ENCODE measurements at regions not wholly inside any gene's neighbourhood (a gene's known extent, or its start where the extent isn't known, plus 50 kb on each side); places are given as distances from the start of the nearest gene placed in this dataset.

DNA sequence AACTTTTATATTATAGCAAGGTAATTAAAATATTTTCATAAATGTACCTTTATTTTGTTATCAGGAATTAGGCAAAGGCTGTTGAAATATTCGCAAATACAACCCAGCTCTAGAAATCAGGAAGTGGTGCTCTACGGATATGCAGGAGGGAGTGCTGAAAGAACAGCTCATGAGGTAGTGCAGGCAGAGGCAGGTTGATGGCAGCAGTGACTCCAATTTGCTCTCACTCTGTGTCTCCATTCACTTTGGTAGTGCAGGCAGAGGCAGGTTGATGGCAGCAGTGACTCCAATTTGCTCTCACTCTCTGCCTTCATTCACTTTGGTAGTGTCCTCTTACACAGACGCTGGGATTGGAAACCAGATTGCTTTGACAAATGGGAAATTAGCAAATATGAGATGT lies 277.9 kb downstream of the TRIML1 start:
- H3K18ac ChIP-seq (ENCODE audit: low read length): no peak overlapping the region
- no peak overlapping the region for H2AK5ac ChIP-seq (ENCODE audit: low read depth, low read length)
- H2BK15ac ChIP-seq (ENCODE audit: low read length): no peak overlapping the region
- no peak overlapping the region for H4K8ac ChIP-seq (ENCODE audit: low read depth, low read length)
- H3K4me3 ChIP-seq (ENCODE audit: low read length in 2 of 2): no peak overlapping the region
- H3K79me1 ChIP-seq (ENCODE audit: low read depth, low read length): no peaks in the 10 kb centered on the region
- H3K27ac ChIP-seq (replicated peaks; ENCODE audit: low read length): no peak overlapping the region
- H2AFZ ChIP-seq (ENCODE audit: low read length): no peak overlapping the region
- no CpG with 5 or more reads among the region's 3 CpGs for WGBS, 2 donors (ENCODE audit: extremely low coverage in 2 of 2, insufficient read length in 2 of 2, insufficient replicate concordance in 1 of 2)
- H2BK5ac ChIP-seq (ENCODE audit: low read length): no peak overlapping the region
- H2BK120ac ChIP-seq (ENCODE audit: low read depth, low read length): no peak overlapping the region
- H3K14ac ChIP-seq (ENCODE audit: low read length): no peak overlapping the region
- no peak for DNase-seq (ENCODE audit: low spot score)
- no peak overlapping the region for H3K23ac ChIP-seq (ENCODE audit: low read depth, low read length, poor library complexity)
- no peaks in the 10 kb centered on the region for H3K4me1 ChIP-seq (ENCODE audit: control insufficient read depth in 2 of 2, insufficient read depth in 1 of 2, low read depth in 1 of 2, low read length in 2 of 2)
- no peak overlapping the region for H3K4me2 ChIP-seq (ENCODE audit: insufficient read depth, low read length, poor library complexity, severe bottlenecking)
- no peak overlapping the region for H2BK12ac ChIP-seq (ENCODE audit: low read length)
- H3K27me3 ChIP-seq (ENCODE audit: control insufficient read depth in 3 of 3, insufficient read depth in 3 of 3, low read depth in 1 of 3, low read length in 3 of 3): no peaks in the 10 kb centered on the region
- no peaks in the 10 kb centered on the region for H3K36me3 ChIP-seq (replicated peaks in 1 of 2; ENCODE audit: control insufficient read depth in 2 of 2, insufficient read depth in 2 of 2, low read length in 2 of 2)
- H4K91ac ChIP-seq (ENCODE audit: low read depth, low read length, poor library complexity): no peak overlapping the region
- no peak overlapping the region for H3K4ac ChIP-seq (ENCODE audit: low read length)
- H3K9me3 ChIP-seq (replicated peaks in 1 of 2; ENCODE audit: control insufficient read depth in 2 of 2, insufficient read depth in 1 of 2, low read depth in 1 of 2, low read length in 2 of 2): peaks cover 0 to under 1% of the 10 kb centered on the region in 2 donors
- H3K9ac ChIP-seq (ENCODE audit: low read depth, low read length, poor library complexity): no peak overlapping the region

DNA sequence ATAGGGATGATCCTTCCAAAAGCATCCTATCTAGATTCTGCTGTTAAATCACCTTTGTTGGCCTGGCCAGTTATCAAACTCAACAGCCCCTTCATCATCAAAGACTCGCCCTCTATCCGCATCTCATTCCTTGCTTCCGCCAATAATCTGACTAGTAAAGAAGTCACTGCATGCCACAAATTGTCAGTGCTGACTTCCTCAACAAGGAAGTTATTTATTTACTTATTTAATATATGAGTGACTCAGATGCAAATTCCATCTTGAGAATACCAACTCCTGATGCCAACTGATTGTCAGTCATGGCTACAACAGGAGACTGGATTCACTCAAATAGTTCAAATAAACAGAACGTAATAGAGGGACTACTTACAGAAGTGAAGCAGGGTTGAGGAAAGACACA lies 283.8 kb downstream of the TRIML1 start:
- no peak overlapping the region for H2BK15ac ChIP-seq (ENCODE audit: low read length)
- H3K27me3 ChIP-seq (ENCODE audit: control insufficient read depth in 3 of 3, insufficient read depth in 3 of 3, low read depth in 1 of 3, low read length in 3 of 3): no peaks in the 10 kb centered on the region
- no peak overlapping the region for H3K18ac ChIP-seq (ENCODE audit: low read length)
- H3K36me3 ChIP-seq (replicated peaks in 1 of 2; ENCODE audit: control insufficient read depth in 2 of 2, insufficient read depth in 2 of 2, low read length in 2 of 2): no peaks in the 10 kb centered on the region
- H3K14ac ChIP-seq (ENCODE audit: low read length): no peak overlapping the region
- no peaks in the 10 kb centered on the region for H3K79me1 ChIP-seq (ENCODE audit: low read depth, low read length)
- no peak overlapping the region for H2BK5ac ChIP-seq (ENCODE audit: low read length)
- H2BK120ac ChIP-seq (ENCODE audit: low read depth, low read length): no peak overlapping the region
- H3K27ac ChIP-seq (replicated peaks; ENCODE audit: low read length): no peak overlapping the region
- no peak for DNase-seq (ENCODE audit: low spot score)
- no peak overlapping the region for H4K8ac ChIP-seq (ENCODE audit: low read depth, low read length)
- no peak overlapping the region for H3K4me3 ChIP-seq (ENCODE audit: low read length in 2 of 2)
- H3K4me2 ChIP-seq (ENCODE audit: insufficient read depth, low read length, poor library complexity, severe bottlenecking): no peak overlapping the region
- H2AFZ ChIP-seq (ENCODE audit: low read length): no peak overlapping the region
- no peak overlapping the region for H2AK5ac ChIP-seq (ENCODE audit: low read depth, low read length)
- no peaks in the 10 kb centered on the region for H3K9me3 ChIP-seq (replicated peaks in 1 of 2; ENCODE audit: control insufficient read depth in 2 of 2, insufficient read depth in 1 of 2, low read depth in 1 of 2, low read length in 2 of 2)
- H3K9ac ChIP-seq (ENCODE audit: low read depth, low read length, poor library complexity): no peak overlapping the region
- WGBS, 2 donors (ENCODE audit: extremely low coverage in 2 of 2, insufficient read length in 2 of 2, insufficient replicate concordance in 1 of 2): no CpG with 5 or more reads among the region's 4 CpGs
- no peak overlapping the region for H3K4ac ChIP-seq (ENCODE audit: low read length)
- no peak overlapping the region for H4K91ac ChIP-seq (ENCODE audit: low read depth, low read length, poor library complexity)
- peaks cover 0 to 3% of the 10 kb centered on the region in 2 donors for H3K4me1 ChIP-seq (ENCODE audit: control insufficient read depth in 2 of 2, insufficient read depth in 1 of 2, low read depth in 1 of 2, low read length in 2 of 2)
- H3K23ac ChIP-seq (ENCODE audit: low read depth, low read length, poor library complexity): no peak overlapping the region
- H2BK12ac ChIP-seq (ENCODE audit: low read length): no peak overlapping the region

DNA sequence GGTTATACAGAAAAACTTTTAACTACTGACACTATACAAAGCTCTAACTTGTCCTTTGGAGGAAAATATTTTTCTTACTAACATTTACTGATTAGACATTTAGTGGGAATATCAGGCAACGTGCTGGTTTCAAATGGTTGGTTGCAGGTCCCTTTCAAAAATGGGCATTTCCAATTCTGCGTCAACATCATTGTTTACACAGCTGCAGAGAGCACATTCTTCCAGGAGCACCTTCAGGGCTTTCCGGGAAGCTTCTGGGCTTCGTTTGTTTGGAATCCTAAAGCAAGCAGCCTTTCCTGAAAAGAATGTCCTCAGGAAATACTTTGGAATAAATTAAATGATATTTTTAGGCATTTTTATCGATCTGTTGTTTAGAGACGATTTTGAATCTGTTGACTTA lies 289.7 kb downstream of the TRIML1 start:
- Histone ChIP-seq H3K36me3 (replicated peaks in 1 of 2; ENCODE audit: control insufficient read depth in 2 of 2, insufficient read depth in 2 of 2, low read length in 2 of 2) (no peaks in the 10 kb centered on the region), H2BK120ac (ENCODE audit: low read depth, low read length) (no peak overlapping the region), H2BK15ac (ENCODE audit: low read length) (no peak overlapping the region), H3K27me3 (ENCODE audit: control insufficient read depth in 3 of 3, insufficient read depth in 3 of 3, low read depth in 1 of 3, low read length in 3 of 3) (no peaks in the 10 kb centered on the region), H3K9me3 (replicated peaks in 1 of 2; ENCODE audit: control insufficient read depth in 2 of 2, insufficient read depth in 1 of 2, low read depth in 1 of 2, low read length in 2 of 2) (no peaks in the 10 kb centered on the region), H2BK5ac (ENCODE audit: low read length) (no peak overlapping the region), H3K79me1 (ENCODE audit: low read depth, low read length) (no peaks in the 10 kb centered on the region), H4K8ac (ENCODE audit: low read depth, low read length) (no peak overlapping the region), H3K9ac (ENCODE audit: low read depth, low read length, poor library complexity) (no peak overlapping the region), H2AK5ac (ENCODE audit: low read depth, low read length) (no peak overlapping the region), H3K4me3 (ENCODE audit: low read length in 2 of 2) (no peak overlapping the region), H3K23ac (ENCODE audit: low read depth, low read length, poor library complexity) (no peak overlapping the region), H2AFZ (ENCODE audit: low read length) (no peak overlapping the region), H3K14ac (ENCODE audit: low read length) (no peak overlapping the region), H3K18ac (ENCODE audit: low read length) (no peak overlapping the region), H3K4ac (ENCODE audit: low read length) (no peak overlapping the region), H2BK12ac (ENCODE audit: low read length) (no peak overlapping the region), H3K4me1 (ENCODE audit: control insufficient read depth in 2 of 2, insufficient read depth in 1 of 2, low read depth in 1 of 2, low read length in 2 of 2) (peaks cover 7 to 21% of the 10 kb centered on the region in 2 donors), H3K27ac (replicated peaks; ENCODE audit: low read length) (no peak overlapping the region), H3K4me2 (ENCODE audit: insufficient read depth, low read length, poor library complexity, severe bottlenecking) (no peak overlapping the region), H4K91ac (ENCODE audit: low read depth, low read length, poor library complexity) (no peak overlapping the region)
- WGBS, 2 donors (ENCODE audit: extremely low coverage in 2 of 2, insufficient read length in 2 of 2, insufficient replicate concordance in 1 of 2): no CpG with 5 or more reads among the region's 6 CpGs
- no peak for DNase-seq (ENCODE audit: low spot score)

DNA sequence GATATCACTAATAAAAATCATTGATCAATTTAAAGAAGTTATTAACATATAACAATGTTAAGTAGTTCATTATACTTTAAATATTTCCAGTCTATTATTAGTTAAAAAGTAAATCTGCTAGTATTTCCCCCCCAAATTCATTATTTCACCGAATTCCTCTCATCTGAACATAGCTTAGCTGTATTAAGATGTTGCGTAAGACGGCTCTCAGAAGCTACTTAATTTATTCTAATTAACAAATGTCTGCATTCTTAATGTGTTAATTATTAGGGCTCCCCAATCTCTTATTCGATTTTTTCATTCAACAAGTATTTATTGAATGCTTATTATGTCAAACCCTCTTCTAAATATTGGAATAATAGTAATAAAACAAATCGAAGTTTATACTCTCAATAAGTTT lies 290.7 kb downstream of the TRIML1 start:
- H2BK15ac ChIP-seq (ENCODE audit: low read length): no peak overlapping the region
- no peak overlapping the region for H2BK120ac ChIP-seq (ENCODE audit: low read depth, low read length)
- no peaks in the 10 kb centered on the region for H3K27me3 ChIP-seq (ENCODE audit: control insufficient read depth in 3 of 3, insufficient read depth in 3 of 3, low read depth in 1 of 3, low read length in 3 of 3)
- no peak for DNase-seq (ENCODE audit: low spot score)
- H2AK5ac ChIP-seq (ENCODE audit: low read depth, low read length): no peak overlapping the region
- no peak overlapping the region for H3K14ac ChIP-seq (ENCODE audit: low read length)
- H3K36me3 ChIP-seq (replicated peaks in 1 of 2; ENCODE audit: control insufficient read depth in 2 of 2, insufficient read depth in 2 of 2, low read length in 2 of 2): no peaks in the 10 kb centered on the region
- no peak overlapping the region for H3K4me3 ChIP-seq (ENCODE audit: low read length in 2 of 2)
- no peak overlapping the region for H3K4me2 ChIP-seq (ENCODE audit: insufficient read depth, low read length, poor library complexity, severe bottlenecking)
- H3K27ac ChIP-seq (replicated peaks; ENCODE audit: low read length): no peak overlapping the region
- no peak overlapping the region for H4K8ac ChIP-seq (ENCODE audit: low read depth, low read length)
- H4K91ac ChIP-seq (ENCODE audit: low read depth, low read length, poor library complexity): no peak overlapping the region
- H3K9me3 ChIP-seq (replicated peaks in 1 of 2; ENCODE audit: control insufficient read depth in 2 of 2, insufficient read depth in 1 of 2, low read depth in 1 of 2, low read length in 2 of 2): no peaks in the 10 kb centered on the region
- H2AFZ ChIP-seq (ENCODE audit: low read length): no peak overlapping the region
- H3K9ac ChIP-seq (ENCODE audit: low read depth, low read length, poor library complexity): no peak overlapping the region
- H3K23ac ChIP-seq (ENCODE audit: low read depth, low read length, poor library complexity): no peak overlapping the region
- no peak overlapping the region for H3K18ac ChIP-seq (ENCODE audit: low read length)
- H3K79me1 ChIP-seq (ENCODE audit: low read depth, low read length): no peaks in the 10 kb centered on the region
- no peak overlapping the region for H3K4ac ChIP-seq (ENCODE audit: low read length)
- no peak overlapping the region for H2BK12ac ChIP-seq (ENCODE audit: low read length)
- H3K4me1 ChIP-seq (ENCODE audit: control insufficient read depth in 2 of 2, insufficient read depth in 1 of 2, low read depth in 1 of 2, low read length in 2 of 2): peaks cover 11 to 26% of the 10 kb centered on the region in 2 donors
- WGBS, 2 donors (ENCODE audit: extremely low coverage in 2 of 2, insufficient read length in 2 of 2, insufficient replicate concordance in 1 of 2): no CpG with 5 or more reads among the region's 5 CpGs
- no peak overlapping the region for H2BK5ac ChIP-seq (ENCODE audit: low read length)

Data from neuronal stem cell (in vitro differentiated cells).